HCT116 (cell line): ENCODE measurements at regions not wholly inside any gene's neighbourhood (a gene's known extent, or its start where the extent isn't known, plus 50 kb on each side); places are given as distances from the start of the nearest gene placed in this dataset.

Source experiments
- ATAC-seq: fragments of 200-7000 bp; cut with Tn5 transposase; 2 replicates; pipeline ENCODE4 v1.9.1; 2020; ENCODE audit warnings: mild to moderate bottlenecking, moderate library complexity
- BruUV-seq: library from RNA; stranded (reverse); fragments of 400-500 nt; replicated peaks from 2 replicates; lab custom pipeline; 2021; lab: Mats Ljungman, UMichigan
- CTCF ChIA-PET: fragments of 300-600 bp; sonication (Branson Sonifier 250); formaldehyde crosslinking; loops from one replicate; lab custom pipeline; 2021; ENCODE audit warnings: antibody characterized with exemption; lab: Charles Lee
- POLR2A ChIA-PET: fragments of 300-600, 350-600 bp; sonication (Branson Sonifier 250); formaldehyde crosslinking; loops from one replicate; lab custom pipeline; 2021; ENCODE audit warnings: antibody characterized with exemption; lab: Charles Lee
- RAD21 ChIA-PET, 2 experiments: fragments of 300-600 bp; sonication (Branson Sonifier 250); formaldehyde crosslinking; loops; one replicate each; lab custom pipeline; 2023; ENCODE audit warnings: low total read pairs in 2 of 2; ENCODE audit not compliant: uncharacterized antibody in 2 of 2, unreplicated experiment in 2 of 2, low non-redundant PET in 1 of 2; lab: Charles Lee
- DNase-seq: peaks from one replicate; pipeline ENCODE4 v3.0.0-alpha.2; 2010; ENCODE audit warnings: low read depth, low spot score
- H2AFZ ChIP-seq: fragments of 200-600 bp; shearing (Covaris generic), sonication (generic); 2 replicates; pipeline ENCODE4 v1.6.1; 2017; ENCODE audit warnings: low read depth, mixed run types, mixed read lengths, antibody characterized with exemption, low read length; ENCODE audit not compliant: poor library complexity, severe bottlenecking
- H3K27ac ChIP-seq: 2 replicates; pipeline ENCODE4 v1.5.1; 2012; ENCODE audit warnings: low read depth, low read length
- H3K27me3 ChIP-seq: fragments of 200-600 bp; sonication (generic); 2 replicates; pipeline ENCODE4 v1.6.1; 2016; ENCODE audit warnings: mixed run types, low read length, mixed read lengths; ENCODE audit not compliant: insufficient read depth
- H3K36me3 ChIP-seq, 2 experiments: fragments of 200-500 bp in 1 of 2; fragments of 200-600 bp in 1 of 2; sonication (Bioruptor generic) in 1 of 2; sonication (generic) in 1 of 2; 2 replicates each; pipeline versions ENCODE4 v1.5.1 to v1.6.1; 2014 to 2016; ENCODE audit warnings: low read length in 2 of 2, inconsistent platforms in 1 of 2, mixed read lengths in 1 of 2, mixed run types in 1 of 2; ENCODE audit not compliant: insufficient read depth in 2 of 2, control insufficient read depth in 1 of 2
- H3K4me1 ChIP-seq, 2 experiments: fragments of 200-600 bp in 1 of 2; sonication (generic) in 1 of 2; 2 replicates each; pipeline versions ENCODE4 v1.5.1 to v1.6.1; 2012 to 2017; ENCODE audit warnings: low read length in 2 of 2, inconsistent platforms in 1 of 2, mild to moderate bottlenecking in 1 of 2, mixed read lengths in 1 of 2, mixed run types in 1 of 2, moderate library complexity in 1 of 2; ENCODE audit not compliant: insufficient read depth in 2 of 2, control insufficient read depth in 1 of 2
- H3K4me2 ChIP-seq: fragments of 200-600 bp; sonication (generic); 2 replicates; pipeline ENCODE4 v1.6.1; 2017; ENCODE audit warnings: mixed run types, low read length, mixed read lengths
- H3K4me3 ChIP-seq, 2 experiments: fragments of 200-600 bp in 1 of 2; sonication (generic) in 1 of 2; replicated peaks in 1 of 2; 2 replicates each; pipeline ENCODE4 v1.5.1; 2011 to 2016; ENCODE audit warnings: low read length in 2 of 2, control low read depth in 1 of 2, low read depth in 1 of 2, mild to moderate bottlenecking in 1 of 2, mixed read lengths in 1 of 2, mixed run types in 1 of 2
- H3K79me2 ChIP-seq: fragments of 200-600 bp; sonication (generic); 2 replicates; pipeline ENCODE4 v1.6.1; 2017; ENCODE audit warnings: mild to moderate bottlenecking, mixed run types, low read length, moderate library complexity, mixed read lengths; ENCODE audit not compliant: insufficient read depth
- H3K9ac ChIP-seq: fragments of 200-600 bp; sonication (generic); 2 replicates; pipeline ENCODE4 v1.6.1; 2016; ENCODE audit warnings: low read length, mixed read lengths
- H3K9me2 ChIP-seq: fragments of 200-600 bp; sonication (generic), shearing (Covaris generic); 2 replicates; pipeline ENCODE4 v1.6.1; 2017; ENCODE audit warnings: mixed run types, mild to moderate bottlenecking, moderate library complexity; ENCODE audit not compliant: insufficient read depth
- H3K9me3 ChIP-seq, 2 experiments: fragments of 200-500 bp in 1 of 2; fragments of 200-600 bp in 1 of 2; sonication (Bioruptor generic) in 1 of 2; sonication (generic) in 1 of 2; 2 replicates each; pipeline ENCODE4 v1.6.1; 2014 to 2017; ENCODE audit warnings: low read length in 2 of 2, mixed read lengths in 2 of 2, inconsistent platforms in 1 of 2, low read depth in 1 of 2, mild to moderate bottlenecking in 1 of 2, mixed run types in 1 of 2, moderate library complexity in 1 of 2; ENCODE audit not compliant: control insufficient read depth in 1 of 2, insufficient read depth in 1 of 2
- H4K20me1 ChIP-seq: fragments of 200-600 bp; sonication (generic), shearing (Covaris generic); 2 replicates; pipeline ENCODE4 v1.6.1; 2017; ENCODE audit warnings: mixed run types, mild to moderate bottlenecking, moderate library complexity; ENCODE audit not compliant: insufficient read depth
- CBX3 ChIP-seq: IDR thresholded peaks from 2 replicates; pipeline ENCODE4 v1.6.1; 2012; ENCODE audit warnings: low read depth
- CEBPB ChIP-seq: IDR thresholded peaks from 2 replicates; pipeline ENCODE4 v1.6.1; 2012; ENCODE audit warnings: low read depth
- CTCF ChIP-seq, 3 experiments: fragments of 200-600 bp in 1 of 3; sonication (generic) in 1 of 3; IDR thresholded peaks in 2 of 3; conservative IDR thresholded peaks in 1 of 3; 2 replicates each; pipeline ENCODE4 v1.5.1; 2012 to 2017; ENCODE audit warnings: low read depth in 2 of 3, low read length in 2 of 3, antibody characterized with exemption in 1 of 3, borderline replicate concordance in 1 of 3, control low read depth in 1 of 3, mild to moderate bottlenecking in 1 of 3, mixed read lengths in 1 of 3, mixed run types in 1 of 3, moderate library complexity in 1 of 3; ENCODE audit not compliant: insufficient read depth in 1 of 3
- ELF1 ChIP-seq: IDR thresholded peaks from 2 replicates; pipeline ENCODE4 v1.6.1; 2012; ENCODE audit warnings: low read depth, borderline replicate concordance
- EZH2 ChIP-seq: fragments of 200-600 bp; sonication (generic); IDR thresholded peaks from 2 replicates; pipeline ENCODE4 v1.6.1; 2017; ENCODE audit warnings: antibody characterized with exemption, mixed run types
- POLR2A ChIP-seq: IDR thresholded peaks from 2 replicates; pipeline ENCODE4 v1.7.0; 2011; ENCODE audit warnings: borderline replicate concordance; ENCODE audit not compliant: insufficient read depth, insufficient read length; ENCODE audit errors: extremely low read depth
- REST ChIP-seq: IDR thresholded peaks from 2 replicates; pipeline ENCODE4 v1.6.1; 2012; ENCODE audit warnings: low read depth
- SIN3A ChIP-seq: IDR thresholded peaks from 2 replicates; pipeline ENCODE4 v1.6.1; 2012; ENCODE audit warnings: low read depth
- SRF ChIP-seq: IDR thresholded peaks from 2 replicates; pipeline ENCODE4 v1.6.1; 2012; ENCODE audit warnings: low read depth
- TCF7L2 ChIP-seq: IDR thresholded peaks from 2 replicates; pipeline ENCODE4 v1.7.0; 2011; ENCODE audit warnings: borderline replicate concordance, inconsistent platforms; ENCODE audit not compliant: insufficient read depth, insufficient read length; ENCODE audit errors: extremely low read depth
- YY1 ChIP-seq: IDR thresholded peaks from 2 replicates; pipeline ENCODE4 v1.6.1; 2011; ENCODE audit warnings: low read length, low read depth, moderate library complexity, mild to moderate bottlenecking; ENCODE audit not compliant: insufficient replicate concordance; ENCODE audit errors: extremely low read depth
- ZFX ChIP-seq: fragments of 450-650 bp; IDR thresholded peaks from 2 replicates; pipeline ENCODE4 v1.6.1; 2017
- ZNF274 ChIP-seq: fragments of 200-500 bp; sonication (Bioruptor generic); IDR thresholded peaks from 2 replicates; pipeline ENCODE4 v1.6.1; 2014; ENCODE audit warnings: mild to moderate bottlenecking, low read depth, low read length, inconsistent platforms
- intact Hi-C: fragments of 100-400 bp; cut with micrococcal nuclease; formaldehyde crosslinking; loops from 2 replicates; pipeline ENCODE4 v1.10.0; 2022
- TF ChIP-seq, protein P1 (sequence below): IDR thresholded peaks from 2 replicates; pipeline ENCODE4 v1.6.1; 2012
- TF ChIP-seq, protein P2 (sequence below): IDR thresholded peaks from 2 replicates; pipeline ENCODE4 v1.6.1; 2011; ENCODE audit warnings: mild to moderate bottlenecking, low read length, moderate library complexity; ENCODE audit not compliant: insufficient replicate concordance; ENCODE audit errors: extremely low read depth

- intact Hi-C loops, result no loop called here
- BruUV-seq, result no TSS peak
Measured at GRCh38 chr6:22008248-22008836, 288.5 kb downstream of the PRL start.

More at GRCh38 chr6:22008248-22008836, 288.5 kb downstream of the PRL start:
- Histone ChIP-seq H3K9ac (no peak overlapping the region), H3K9me2 (no peaks in the 10 kb centered on the region), H4K20me1 (no peaks in the 10 kb centered on the region), H2AFZ (no peak overlapping the region), H3K9me3 (no peaks in the 10 kb centered on the region), H3K4me2 (no peak overlapping the region), H3K4me1 (no peaks in the 10 kb centered on the region), H3K36me3 (no peaks in the 10 kb centered on the region), H3K79me2 (no peaks in the 10 kb centered on the region), H3K4me3 (no peak overlapping the region), H3K27me3 (0 out of 2 replicates have a peak, but pooled peaks cover 2% of the 10 kb centered on the region), H3K27ac (no peak overlapping the region)
- DNase-seq, result no peak
- no peak for ATAC-seq
- RAD21 ChIA-PET, result no interaction called here
- no peak for TF ChIP-seq ZNF274
- no peak for TF ChIP-seq CTCF (IDR thresholded peaks at IDR 0.05 in 2 of 3, conservative IDR thresholded peaks at IDR 0.05 in 1 of 3; ENCODE audit: borderline replicate concordance in 1 of 3, insufficient read depth in 1 of 3, low read depth in 2 of 3, low read length in 2 of 3)
- TF ChIP-seq SRF, result no peak
- TF ChIP-seq ZFX, result no peak
- TF ChIP-seq REST, result no peak
- TF ChIP-seq, protein P1, sequence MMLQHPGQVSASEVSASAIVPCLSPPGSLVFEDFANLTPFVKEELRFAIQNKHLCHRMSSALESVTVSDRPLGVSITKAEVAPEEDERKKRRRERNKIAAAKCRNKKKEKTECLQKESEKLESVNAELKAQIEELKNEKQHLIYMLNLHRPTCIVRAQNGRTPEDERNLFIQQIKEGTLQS, result no peak
- no peak for TF ChIP-seq ELF1
- TF ChIP-seq POLR2A, result no peak
- TF ChIP-seq, protein P2, sequence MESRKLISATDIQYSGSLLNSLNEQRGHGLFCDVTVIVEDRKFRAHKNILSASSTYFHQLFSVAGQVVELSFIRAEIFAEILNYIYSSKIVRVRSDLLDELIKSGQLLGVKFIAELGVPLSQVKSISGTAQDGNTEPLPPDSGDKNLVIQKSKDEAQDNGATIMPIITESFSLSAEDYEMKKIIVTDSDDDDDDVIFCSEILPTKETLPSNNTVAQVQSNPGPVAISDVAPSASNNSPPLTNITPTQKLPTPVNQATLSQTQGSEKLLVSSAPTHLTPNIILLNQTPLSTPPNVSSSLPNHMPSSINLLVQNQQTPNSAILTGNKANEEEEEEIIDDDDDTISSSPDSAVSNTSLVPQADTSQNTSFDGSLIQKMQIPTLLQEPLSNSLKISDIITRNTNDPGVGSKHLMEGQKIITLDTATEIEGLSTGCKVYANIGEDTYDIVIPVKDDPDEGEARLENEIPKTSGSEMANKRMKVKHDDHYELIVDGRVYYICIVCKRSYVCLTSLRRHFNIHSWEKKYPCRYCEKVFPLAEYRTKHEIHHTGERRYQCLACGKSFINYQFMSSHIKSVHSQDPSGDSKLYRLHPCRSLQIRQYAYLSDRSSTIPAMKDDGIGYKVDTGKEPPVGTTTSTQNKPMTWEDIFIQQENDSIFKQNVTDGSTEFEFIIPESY, result no peak
- TF ChIP-seq YY1, result no peak
- TF ChIP-seq CEBPB, result no peak
- TF ChIP-seq EZH2, result no peak
- TF ChIP-seq CBX3, result no peak
- no peak for TF ChIP-seq TCF7L2
- no peak for TF ChIP-seq SIN3A
- POLR2A ChIA-PET, result no interaction called here
- CTCF ChIA-PET, result no interaction called here
